HepG2 (cell line): ENCODE measurements at regions not wholly inside any gene's neighbourhood (a gene's known extent, or its start where the extent isn't known, plus 50 kb on each side); places are given as distances from the start of the nearest gene placed in this dataset.

Source experiments
- ATAC-seq: fragments of 200-7000 bp; cut with Tn5 transposase; 3 replicates; pipeline ENCODE4 v1.9.1; 2020; ENCODE audit warnings: mild to moderate bottlenecking, moderate library complexity
- BruUV-seq: library from RNA; stranded (reverse); fragments of 400-500 nt; replicated peaks from 2 replicates; lab custom pipeline; 2021; lab: Mats Ljungman, UMichigan
- CTCF ChIA-PET: fragments of 300-600 bp; formaldehyde crosslinking; extraction: SDS; loops from one replicate; lab custom pipeline; 2021; ENCODE audit warnings: low total read pairs, inconsistent platforms, low intra/inter-chr PET ratio; lab: Yijun Ruan, JAX
- POLR2A ChIA-PET: fragments of 350-600 bp; sonication (Branson Sonifier 250); formaldehyde crosslinking; loops from one replicate; lab custom pipeline; 2020; ENCODE audit warnings: antibody characterized with exemption, inconsistent platforms; lab: Yijun Ruan, JAX
- DNase-seq: peaks from one replicate; pipeline ENCODE4 v3.0.0-alpha.2; 2015; ENCODE audit warnings: low spot score
- FAIRE-seq: peaks from 3 replicates; lab custom pipeline; 2011; peaks lifted over from hg19 to GRCh38; lab: Jason Lieb, UNC
- H2AFZ ChIP-seq: one replicate; pipeline ENCODE4 v1.6.1; 2011; ENCODE audit warnings: low read length, inconsistent platforms
- H3K27ac ChIP-seq: fragments of 300-600 bp; 3 replicates; pipeline ENCODE4 v1.8.0; 2011; ENCODE audit warnings: mixed run types, mild to moderate bottlenecking, mixed read lengths, low read length, inconsistent platforms; ENCODE audit not compliant: insufficient read depth; ENCODE audit errors: extremely low read length
- H3K27me3 ChIP-seq, 2 experiments: fragments of 200-600 bp in 1 of 2; 2 replicates in 1 of 2; 3 replicates in 1 of 2; pipeline versions ENCODE4 v1.6.0 to v1.8.0; 2011; ENCODE audit warnings: low read length in 2 of 2, mild to moderate bottlenecking in 2 of 2, moderate library complexity in 2 of 2, inconsistent platforms in 1 of 2; ENCODE audit not compliant: insufficient read depth in 2 of 2, control insufficient read depth in 1 of 2
- H3K36me3 ChIP-seq, 2 experiments: fragments of 200-600 bp in 1 of 2; replicated peaks in 1 of 2; 2 replicates in 1 of 2; 3 replicates in 1 of 2; pipeline versions ENCODE4 v1.5.1 to v1.8.0; 2011; ENCODE audit warnings: low read length in 2 of 2, inconsistent platforms in 1 of 2; ENCODE audit not compliant: insufficient read depth in 2 of 2, control insufficient read depth in 1 of 2
- H3K4me1 ChIP-seq: 2 replicates; pipeline ENCODE4 v1.5.1; 2012; ENCODE audit warnings: low read length, inconsistent platforms; ENCODE audit not compliant: insufficient read depth
- H3K4me2 ChIP-seq: 2 replicates; pipeline ENCODE4 v1.6.0; 2011; ENCODE audit warnings: low read depth, low read length, inconsistent platforms
- H3K4me3 ChIP-seq, 3 experiments: fragments of 200-600 bp in 1 of 3; sonication (generic), shearing (Covaris generic) in 1 of 3; replicated peaks in 1 of 3; 2 replicates each; pipeline ENCODE4 v1.5.1; 2011 to 2016; ENCODE audit warnings: low read length in 3 of 3, inconsistent platforms in 2 of 3, low read depth in 2 of 3, mild to moderate bottlenecking in 2 of 3, control low read depth in 1 of 3, mixed read lengths in 1 of 3; ENCODE audit not compliant: insufficient read depth in 1 of 3
- H3K79me2 ChIP-seq: one replicate; pipeline ENCODE4 v1.6.1; 2011; ENCODE audit warnings: low read length, inconsistent platforms; ENCODE audit not compliant: insufficient read depth
- H3K9ac ChIP-seq: 2 replicates; pipeline ENCODE4 v1.6.0; 2011; ENCODE audit warnings: mild to moderate bottlenecking, low read depth, low read length, inconsistent platforms; ENCODE audit not compliant: insufficient read depth
- H3K9me3 ChIP-seq: 2 replicates; pipeline ENCODE4 v1.5.1; 2012; ENCODE audit warnings: mild to moderate bottlenecking, low read length
- H4K20me1 ChIP-seq: 2 replicates; pipeline ENCODE4 v1.6.0; 2011; ENCODE audit warnings: inconsistent platforms, mild to moderate bottlenecking, low read length, moderate library complexity; ENCODE audit not compliant: insufficient read depth
- DMTF1 ChIP-seq: sonication (generic); formaldehyde crosslinking; IDR thresholded peaks from 2 replicates; pipeline ENCODE4 v1.4.0; 2020; ENCODE audit warnings: mild to moderate bottlenecking, missing genetic modification reagents
- E2F2 ChIP-seq: sonication (generic); formaldehyde crosslinking; IDR thresholded peaks from 2 replicates; pipeline ENCODE4 v1.4.0; 2020; ENCODE audit warnings: missing genetic modification reagents, borderline replicate concordance
- MEIS1 ChIP-seq: sonication (generic); formaldehyde crosslinking; IDR thresholded peaks from 2 replicates; pipeline ENCODE4 v1.9.0; 2021; ENCODE audit warnings: mild to moderate bottlenecking, missing genetic modification reagents, moderate library complexity, borderline replicate concordance
- NFYC ChIP-seq: IDR thresholded peaks from 2 replicates; pipeline ENCODE4 v1.6.1; 2016; ENCODE audit warnings: missing genetic modification reagents, missing compliant biosample characterization
- PITX1 ChIP-seq: sonication (generic); formaldehyde crosslinking; IDR thresholded peaks from 2 replicates; pipeline ENCODE4 v1.5.1; 2020; ENCODE audit warnings: mild to moderate bottlenecking, missing genetic modification reagents
- TBP ChIP-seq: sonication (generic); formaldehyde crosslinking; IDR thresholded peaks from 2 replicates; pipeline ENCODE4 v1.5.0; 2020; ENCODE audit warnings: missing genetic modification reagents
- ZBTB3 ChIP-seq: sonication (generic); formaldehyde crosslinking; IDR thresholded peaks from 2 replicates; pipeline ENCODE4 v1.4.0; 2020; ENCODE audit warnings: low read depth, mild to moderate bottlenecking, moderate library complexity, missing genetic modification reagents, borderline replicate concordance
- ZIK1 ChIP-seq: sonication (generic); formaldehyde crosslinking; IDR thresholded peaks from 2 replicates; pipeline ENCODE4 v1.5.0; 2020; ENCODE audit warnings: mild to moderate bottlenecking, low read depth, missing genetic modification reagents, borderline replicate concordance
- ZKSCAN1 ChIP-seq: fragments of 150-350 bp; IDR thresholded peaks from 2 replicates; pipeline ENCODE4 v1.6.1; 2014; ENCODE audit warnings: low read length
- ZNF18 ChIP-seq: sonication (generic); formaldehyde crosslinking; IDR thresholded peaks from 2 replicates; pipeline ENCODE4 v1.8.0; 2022; ENCODE audit warnings: mild to moderate bottlenecking, missing genetic modification reagents; ENCODE audit not compliant: insufficient replicate concordance
- ZNF232 ChIP-seq: sonication (generic); formaldehyde crosslinking; IDR thresholded peaks from 2 replicates; pipeline ENCODE4 v1.4.0; 2020; ENCODE audit warnings: missing genetic modification reagents, borderline replicate concordance
- ZNF660 ChIP-seq: sonication (generic); formaldehyde crosslinking; IDR thresholded peaks from 2 replicates; pipeline ENCODE4 v1.5.1; 2020; ENCODE audit warnings: mild to moderate bottlenecking, low read depth, missing genetic modification reagents, borderline replicate concordance
- ZNF75D ChIP-seq: sonication (generic); formaldehyde crosslinking; IDR thresholded peaks from 2 replicates; pipeline ENCODE4 v1.8.1; 2023; ENCODE audit warnings: missing genetic modification reagents, mild to moderate bottlenecking, borderline replicate concordance
- ZNF839 ChIP-seq: sonication (generic); formaldehyde crosslinking; IDR thresholded peaks from 2 replicates; pipeline ENCODE4 v1.4.0; 2020; ENCODE audit warnings: missing genetic modification reagents, mild to moderate bottlenecking, borderline replicate concordance
- ZSCAN20 ChIP-seq: sonication (generic); formaldehyde crosslinking; IDR thresholded peaks from 2 replicates; pipeline ENCODE4 v1.4.0; 2020; ENCODE audit warnings: missing genetic modification reagents, mild to moderate bottlenecking, borderline replicate concordance
- WGBS: methylation state at CpG from one replicate; pipeline ENCODE4 v1.1.6; 2017; ENCODE audit warnings: low lambda C conversion rate; 5-methylcytosine and 5-hydroxymethylcytosine counted together
- in situ Hi-C: cut with HindIII; loops from 2 replicates; pipeline ENCODE4 v1.10.0; 2017; ENCODE audit warnings: low pct_unique_long_range_greater_than_20kb; ENCODE audit not compliant: extremely low pct_ligation_motif_present
- intact Hi-C: fragments of 100-400 bp; cut with micrococcal nuclease; formaldehyde crosslinking; loops from one replicate; pipeline ENCODE4 v1.10.0; 2022; ENCODE audit not compliant: unreplicated experiment

GRCh38 chr7:84612981-84613681, 418.5 kb upstream of the SEMA3A start (continued):
- TF ChIP-seq ZSCAN20 (CRISPR knock-in tag) (no peak), ZNF75D (CRISPR knock-in tag) (no peak), MEIS1 (CRISPR knock-in tag) (no peak), NFYC (CRISPR knock-in tag) (no peak), ZKSCAN1 (no peak), PITX1 (no peak), ZNF232 (CRISPR knock-in tag) (no peak), ZBTB3 (no peak)

- no peak for TF ChIP-seq E2F2 (CRISPR knock-in tag)
- TF ChIP-seq TBP (CRISPR knock-in tag): no peak
- no peak for TF ChIP-seq ZNF18 (CRISPR knock-in tag)
- no peak for TF ChIP-seq ZNF660
- TF ChIP-seq DMTF1 (CRISPR knock-in tag): no peak
- no peak for TF ChIP-seq ZNF839
- TF ChIP-seq ZIK1 (CRISPR knock-in tag): no peak
- no peak for ATAC-seq
- Histone ChIP-seq H3K4me2 (no peak overlapping the region), H3K9me3 (no peaks in the 10 kb centered on the region), H2AFZ (no peak overlapping the region), H3K9ac (no peak overlapping the region), H4K20me1 (no peaks in the 10 kb centered on the region), H3K27me3 (no peaks in the 10 kb centered on the region), H3K79me2 (no peaks in the 10 kb centered on the region), H3K27ac (no peak overlapping the region), H3K4me3 (no peak overlapping the region), H3K4me1 (no peaks in the 10 kb centered on the region), H3K36me3 (no peaks in the 10 kb centered on the region)
- no TSS peak for BruUV-seq
- ChIA-PET CTCF (no interaction called here), POLR2A (no interaction called here)
- no peak for DNase-seq
- intact Hi-C loops (no loop called here), in situ Hi-C loops (no loop called here)
- no peak for FAIRE-seq
- 1% methylated on average over 2 of the region's 2 CpGs for WGBS
Measured at GRCh38 chr7:84611391-84611790, 416.8 kb upstream of the SEMA3A start.
